ENCODE measurements at regions not wholly inside any gene's neighbourhood (a gene's known extent, or its start where the extent isn't known, plus 50 kb on each side); places are given as distances from the start of the nearest gene placed in this dataset.

- H3K27ac ChIP-seq, result no peak overlapping the region
- no peaks in the 10 kb centered on the region for H3K4me1 ChIP-seq (ENCODE audit: insufficient read depth)
- H3K4me3 ChIP-seq, result no peak overlapping the region
- H3K36me3 ChIP-seq, result no peaks in the 10 kb centered on the region
- WGBS, 3 donors, result 15 to 18% (median 16%) methylated on average over 1 of the region's 1 CpG
- H3K27me3 ChIP-seq, result no peaks in the 10 kb centered on the region
- no peaks in the 10 kb centered on the region for H3K9me3 ChIP-seq
- TF ChIP-seq POLR2A (IDR thresholded peaks at IDR 0.05), result no peak
- no peak for TF ChIP-seq EP300 (IDR thresholded peaks at IDR 0.05)
- no peak for TF ChIP-seq CTCF (IDR thresholded peaks at IDR 0.05)
- DNase-seq, result no peak
- intact Hi-C loops (cut with DNase I), result no loop called here
Measured at GRCh38 chr6:53985366-53985765, 125.9 kb upstream of the MLIP start.

GRCh38 chr6:53986165-53986720 lies 125.0 kb upstream of the MLIP start:
- WGBS, 3 donors, result 10 to 22% (median 15%) methylated on average over 3 of the region's 3 CpGs
- intact Hi-C loops (cut with DNase I), result no loop called here
- no peak overlapping the region for H3K27ac ChIP-seq

DNA sequence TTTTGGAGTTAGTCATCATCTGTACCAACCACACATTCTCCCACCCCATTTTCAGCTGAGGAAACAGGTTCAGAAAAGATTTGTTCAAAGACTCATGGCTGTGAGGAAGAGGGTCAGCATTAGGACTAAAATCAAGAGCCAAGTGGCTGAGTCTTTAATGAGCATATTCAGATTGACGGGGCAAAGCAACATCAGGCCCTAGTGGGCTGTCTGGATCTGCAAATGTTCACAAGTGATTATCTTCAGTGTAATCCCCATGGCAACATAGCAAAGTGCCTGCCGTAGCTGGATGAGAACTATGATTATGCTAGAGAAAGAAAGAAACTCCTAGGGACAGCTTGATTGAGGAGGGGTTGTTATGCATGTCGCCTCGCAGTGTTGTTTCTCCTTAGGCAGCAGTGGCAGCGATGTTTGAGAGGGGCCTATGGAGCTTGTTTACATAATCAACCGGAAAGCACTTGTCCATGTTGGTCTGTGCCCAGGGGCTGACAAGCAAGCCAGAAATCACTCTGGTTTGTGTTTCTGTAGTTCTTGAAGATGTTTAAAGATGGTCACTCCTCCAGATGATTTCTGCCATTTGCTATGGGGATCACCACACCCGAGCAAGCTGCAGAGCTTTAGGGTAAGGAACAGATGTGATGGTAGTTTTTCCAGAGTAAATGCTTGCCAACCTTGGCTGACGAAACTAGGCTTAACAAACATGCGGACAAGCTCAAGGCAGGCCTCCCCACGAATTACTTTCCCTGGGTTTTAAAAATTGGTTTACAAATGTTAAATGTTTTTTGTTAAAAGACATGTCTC lies 124.3 kb upstream of the MLIP start:
- H3K27ac ChIP-seq, result no peak overlapping the region
- intact Hi-C loops (cut with DNase I), result no loop called here
- 73 to 81% (median 78%) methylated on average over 10 of the region's 10 CpGs for WGBS, 3 donors

More at GRCh38 chr6:53986165-53986720, 125.0 kb upstream of the MLIP start:
- TF ChIP-seq POLR2A (IDR thresholded peaks at IDR 0.05) (no peak), CTCF (IDR thresholded peaks at IDR 0.05) (no peak), EP300 (IDR thresholded peaks at IDR 0.05) (no peak)
- no peaks in the 10 kb centered on the region for H3K4me1 ChIP-seq (ENCODE audit: insufficient read depth)
- H3K27me3 ChIP-seq, result no peaks in the 10 kb centered on the region
- no peaks in the 10 kb centered on the region for H3K36me3 ChIP-seq
- DNase-seq, result no peak
- no peaks in the 10 kb centered on the region for H3K9me3 ChIP-seq
- no peak overlapping the region for H3K4me3 ChIP-seq

GRCh38 chr6:53987522-53987888 lies 123.7 kb upstream of the MLIP start:
- TF ChIP-seq EP300 (IDR thresholded peaks at IDR 0.05), result no peak
- no peak for TF ChIP-seq POLR2A (IDR thresholded peaks at IDR 0.05)
- TF ChIP-seq CTCF (IDR thresholded peaks at IDR 0.05), result no peak
- H3K36me3 ChIP-seq, result no peaks in the 10 kb centered on the region
- H3K27ac ChIP-seq, result no peak overlapping the region
- no peaks in the 10 kb centered on the region for H3K27me3 ChIP-seq
- H3K4me3 ChIP-seq, result no peak overlapping the region
- intact Hi-C loops (cut with DNase I), result no loop called here
- H3K9me3 ChIP-seq, result no peaks in the 10 kb centered on the region
- no peaks in the 10 kb centered on the region for H3K4me1 ChIP-seq (ENCODE audit: insufficient read depth)
- DNase-seq, result no peak
- 94 to 96% (median 95%) methylated on average over 4 of the region's 4 CpGs for WGBS, 3 donors

More for the DNA sequence above, 124.3 kb upstream of the MLIP start:
- Histone ChIP-seq H3K36me3 (no peaks in the 10 kb centered on the region), H3K4me1 (ENCODE audit: insufficient read depth) (no peaks in the 10 kb centered on the region), H3K9me3 (no peaks in the 10 kb centered on the region), H3K4me3 (no peak overlapping the region), H3K27me3 (no peaks in the 10 kb centered on the region)
- TF ChIP-seq CTCF (IDR thresholded peaks at IDR 0.05) (no peak), EP300 (IDR thresholded peaks at IDR 0.05) (no peak)
- DNase-seq, result no peak
